Psoas muscle (tissue), 7 donors: ENCODE measurements at regions not wholly inside any gene's neighbourhood (a gene's known extent, or its start where the extent isn't known, plus 50 kb on each side); places are given as distances from the start of the nearest gene placed in this dataset.

Experiments
- ATAC-seq, 4 donors: fragments of 200-7000 bp; cut with Tn5 transposase; one replicate each; pipeline ENCODE4 v1.9.1; 2020; ENCODE audit warnings: moderate library complexity in 3 of 4, mild to moderate bottlenecking in 2 of 4
- DNase-seq, 2 donors: peaks; one replicate each; pipeline ENCODE4 v3.0.0-alpha.2; 2020
- H3K27ac ChIP-seq: fragments of 200-600 bp; one replicate; pipeline ENCODE4 v1.8.0; 2022
- H3K27me3 ChIP-seq, 3 donors: fragments of 200-600 bp in 1 of 3; one replicate each; pipeline versions ENCODE4 v1.6.1 to v1.8.0; 2013 to 2022; ENCODE audit warnings: low read length in 2 of 3, mild to moderate bottlenecking in 2 of 3, moderate library complexity in 1 of 3; ENCODE audit not compliant: insufficient read depth in 3 of 3
- H3K36me3 ChIP-seq, 2 donors: fragments of 200-600 bp in 1 of 2; one replicate each; pipeline versions ENCODE4 v1.6.1 to v1.8.0; 2013 to 2022; ENCODE audit warnings: low read depth in 1 of 2, mild to moderate bottlenecking in 1 of 2, moderate library complexity in 1 of 2; ENCODE audit not compliant: insufficient read depth in 1 of 2
- H3K4me1 ChIP-seq: fragments of 200-600 bp; one replicate; pipeline ENCODE4 v1.8.0; 2022
- H3K4me3 ChIP-seq: fragments of 200-600 bp; one replicate; pipeline ENCODE4 v1.8.0; 2022; ENCODE audit warnings: mild to moderate bottlenecking
- H3K9me3 ChIP-seq: fragments of 200-600 bp; one replicate; pipeline ENCODE4 v1.8.0; 2022
- CTCF ChIP-seq: fragments of 200-600 bp; IDR thresholded peaks from one replicate; pipeline ENCODE4 v1.8.0; 2022; ENCODE audit warnings: antibody characterized with exemption
- WGBS, 3 donors: extraction: QIAGEN DNeasy Blood & Tissue Kit; methylation state at CpG; one replicate each; pipeline versions ENCODE4 v1.1.6 to v1.1.7; 2013; 5-methylcytosine and 5-hydroxymethylcytosine counted together
- intact Hi-C, 2 donors: fragments of 100-400 bp; cut with DNase I; formaldehyde crosslinking; loops; one replicate each; pipeline versions ENCODE4 v1.11.0 to v1.14.2; 2022
- donor health status: healthy with polysubstance abuse.
- donor health status: DM: no; HTN: no; CAD: no; lungs with moderate emphysema.
- donor health status: Bipolar disorder and iron deficiency.
- donor health status: healthy.
- donor health status: DM: yes; HTN: yes; CAD: no.
- donor health status: DM: no; HTN: no; CAD: no.
- donor health status: DM: yes; HTN: yes; CAD: no.

GRCh38 chr14:95458459-95458858 lies 58.0 kb downstream of the SYNE3 start:
- no peak overlapping the region for H3K27ac ChIP-seq
- no peaks in the 10 kb centered on the region for H3K9me3 ChIP-seq
- H3K27me3 ChIP-seq, result no peaks in the 10 kb centered on the region
- no peak overlapping the region for H3K4me3 ChIP-seq
- peaks cover 17% of the 10 kb centered on the region for H3K4me1 ChIP-seq
- no peak for TF ChIP-seq CTCF
- ATAC-seq (no peak), DNase-seq (no peak)
- peaks cover 0 to 15% of the 10 kb centered on the region in 2 donors for H3K36me3 ChIP-seq
- WGBS, 3 donors, result 69 to 85% (median 78%) methylated on average over 4 of the region's 4 CpGs
- intact Hi-C loops, result no loop called here

- ATAC-seq (no peak), DNase-seq (no peak)
- Histone ChIP-seq H3K9me3 (no peaks in the 10 kb centered on the region), H3K4me3 (no peak overlapping the region), H3K4me1 (peaks cover 10% of the 10 kb centered on the region), H3K36me3 (peaks cover 0 to 23% of the 10 kb centered on the region in 2 donors), H3K27ac (no peak overlapping the region), H3K27me3 (no peaks in the 10 kb centered on the region)
- intact Hi-C loops, result no loop called here
- no peak for TF ChIP-seq CTCF
- WGBS, 3 donors, result 79 to 86% (median 85%) methylated on average over 8 of the region's 8 CpGs
Observed at GRCh38 chr14:95456281-95456680, 60.2 kb downstream of the SYNE3 start.

GRCh38 chr14:95455246-95455645 lies 61.2 kb downstream of the SYNE3 start:
- WGBS, 3 donors, result 95 to 98% (median 95%) methylated on average over 17 of the region's 17 CpGs
- peaks cover under 1% of the 10 kb centered on the region for H3K4me1 ChIP-seq
- no peak for TF ChIP-seq CTCF
- no peaks in the 10 kb centered on the region for H3K27me3 ChIP-seq
- no peaks in the 10 kb centered on the region for H3K9me3 ChIP-seq
- ATAC-seq (no peak), DNase-seq (no peak)
- no peak overlapping the region for H3K4me3 ChIP-seq
- peaks cover 0 to 23% of the 10 kb centered on the region in 2 donors for H3K36me3 ChIP-seq
- H3K27ac ChIP-seq, result no peak overlapping the region
- intact Hi-C loops, result no loop called here

- H3K27ac ChIP-seq, result no peak overlapping the region
- ATAC-seq (no peak), DNase-seq (no peak)
- no peak for TF ChIP-seq CTCF
- H3K27me3 ChIP-seq, result no peaks in the 10 kb centered on the region
- 86 to 93% (median 89%) methylated on average over 1 of the region's 1 CpG for WGBS, 3 donors
- intact Hi-C loops, result no loop called here
- no peaks in the 10 kb centered on the region for H3K9me3 ChIP-seq
- H3K36me3 ChIP-seq, result peaks cover 0 to 36% of the 10 kb centered on the region in 2 donors
- no peak overlapping the region for H3K4me3 ChIP-seq
- no peaks in the 10 kb centered on the region for H3K4me1 ChIP-seq
Observed at GRCh38 chr14:95453713-95453980, 62.8 kb downstream of the SYNE3 start.

GRCh38 chr14:95452893-95453712 lies 63.3 kb downstream of the SYNE3 start:
- no peak for DNase-seq
- WGBS, 3 donors, result 77 to 82% (median 80%) methylated on average over 10 of the region's 10 CpGs

More at GRCh38 chr14:95452893-95453712, 63.3 kb downstream of the SYNE3 start:
- ATAC-seq, result no peak
- TF ChIP-seq CTCF, result no peak
- Histone ChIP-seq H3K27ac (no peak overlapping the region), H3K36me3 (peaks cover 0 to 36% of the 10 kb centered on the region in 2 donors), H3K9me3 (no peaks in the 10 kb centered on the region), H3K4me3 (no peak overlapping the region), H3K27me3 (no peaks in the 10 kb centered on the region), H3K4me1 (no peaks in the 10 kb centered on the region)
- intact Hi-C loops, result no loop called here
